ENCODE measurements at regions not wholly inside any gene's neighbourhood (a gene's known extent, or its start where the extent isn't known, plus 50 kb on each side); places are given as distances from the start of the nearest gene placed in this dataset.

- 0 out of 2 replicates have a peak, but pooled peaks have one; percentile 29 for TF ChIP-seq MYC (CRISPR knock-in tag; IDR thresholded peaks at IDR 0.05; ENCODE audit: borderline replicate concordance)
- no peak for TF ChIP-seq ETS1 (CRISPR knock-in tag; IDR thresholded peaks at IDR 0.05)
- no peak for TF ChIP-seq MXD1 (CRISPR knock-in tag; IDR thresholded peaks at IDR 0.05)
- no peak for TF ChIP-seq CCAR2 (optimal IDR thresholded peaks at IDR 0.05; ENCODE audit: low read depth, low read length)
- TF ChIP-seq ZNF547 (CRISPR knock-in tag; IDR thresholded peaks at IDR 0.05), result no peak; the same call in 1 of the 2 replicates
- TF ChIP-seq JARID2 (CRISPR knock-in tag; IDR thresholded peaks at IDR 0.05; ENCODE audit: insufficient replicate concordance), result no peak
- no peak for TF ChIP-seq SIX4 (CRISPR knock-in tag; IDR thresholded peaks at IDR 0.05)
- no peak for TF ChIP-seq ZGPAT (CRISPR knock-in tag; IDR thresholded peaks at IDR 0.05)
- TF ChIP-seq ZNF512 (CRISPR knock-in tag; IDR thresholded peaks at IDR 0.05), result no peak
- TF ChIP-seq CSRNP1 (CRISPR knock-in tag; IDR thresholded peaks at IDR 0.05), result no peak
- TF ChIP-seq PLSCR1 (CRISPR knock-in tag; IDR thresholded peaks at IDR 0.05; ENCODE audit: borderline replicate concordance), result no peak
- no peak for TF ChIP-seq NR3C1 (CRISPR knock-in tag; IDR thresholded peaks at IDR 0.05)
- TF ChIP-seq HINFP (CRISPR knock-in tag; IDR thresholded peaks at IDR 0.05; ENCODE audit: low read depth), result no peak
- no peak for TF ChIP-seq ZNF572 (CRISPR knock-in tag; IDR thresholded peaks at IDR 0.05)
- TF ChIP-seq ZHX1 (CRISPR knock-in tag; IDR thresholded peaks at IDR 0.05; ENCODE audit: low read depth), result no peak
- no peak for TF ChIP-seq ZNF563 (CRISPR knock-in tag; IDR thresholded peaks at IDR 0.05)
Measured at GRCh38 chr14:38867561-38868150, 235.4 kb downstream of the SEC23A start (continued).

Measured in HepG2 (cell line).